Fibroblast of lung (primary cell): ENCODE measurements at regions not wholly inside any gene's neighbourhood (a gene's known extent, or its start where the extent isn't known, plus 50 kb on each side); places are given as distances from the start of the nearest gene placed in this dataset.

Experiments used
- DNase-seq, 2 donors: peaks; one replicate each; pipeline versions ENCODE4 v3.0.0 to v3.0.0-alpha.2; 2010; ENCODE audit warnings: low read depth in 2 of 2
- H2AFZ ChIP-seq: 2 replicates; pipeline ENCODE4 v1.5.1; 2012; ENCODE audit warnings: low read length, control low read depth, inconsistent platforms
- H3K27ac ChIP-seq: 2 replicates; pipeline ENCODE4 v1.5.1; 2011; ENCODE audit warnings: low read length, control low read depth; ENCODE audit not compliant: insufficient read depth
- H3K27me3 ChIP-seq: 2 replicates; pipeline ENCODE4 v1.5.1; 2011; ENCODE audit warnings: mild to moderate bottlenecking, low read length; ENCODE audit not compliant: control insufficient read depth, insufficient read depth
- H3K36me3 ChIP-seq: 2 replicates; pipeline ENCODE4 v1.5.1; 2011; ENCODE audit warnings: low read length; ENCODE audit not compliant: control insufficient read depth, insufficient read depth
- H3K4me1 ChIP-seq: 2 replicates; pipeline ENCODE4 v1.5.1; 2011; ENCODE audit warnings: low read length; ENCODE audit not compliant: control insufficient read depth, insufficient read depth; ENCODE audit errors: extremely low read depth
- H3K4me2 ChIP-seq: 2 replicates; pipeline ENCODE4 v1.5.1; 2011; ENCODE audit warnings: low read length, control low read depth; ENCODE audit not compliant: insufficient read depth; ENCODE audit errors: extremely low read depth
- H3K4me3 ChIP-seq, 4 experiments: fragments of 200-600 bp in 1 of 4; sonication (generic) in 1 of 4; replicated peaks in 1 of 4; 2 replicates each; pipeline ENCODE4 v1.5.1; 2011 to 2016; ENCODE audit warnings: low read length in 4 of 4, low read depth in 3 of 4, mild to moderate bottlenecking in 3 of 4, control low read depth in 2 of 4, inconsistent platforms in 1 of 4, mixed read lengths in 1 of 4; ENCODE audit not compliant: insufficient read depth in 1 of 4; ENCODE audit errors: control extremely low read depth in 1 of 4
- H3K79me2 ChIP-seq: 2 replicates; pipeline ENCODE4 v1.5.1; 2012; ENCODE audit warnings: mild to moderate bottlenecking, low read length, inconsistent platforms; ENCODE audit not compliant: control insufficient read depth, insufficient read depth
- H3K9ac ChIP-seq: 2 replicates; pipeline ENCODE4 v1.5.1; 2011; ENCODE audit warnings: mild to moderate bottlenecking, low read length, control low read depth; ENCODE audit not compliant: insufficient read depth
- H3K9me3 ChIP-seq: 2 replicates; pipeline ENCODE4 v1.5.1; 2012; ENCODE audit warnings: low read depth, low read length; ENCODE audit not compliant: control insufficient read depth, insufficient read depth
- H4K20me1 ChIP-seq: 2 replicates; pipeline ENCODE4 v1.5.1; 2011; ENCODE audit warnings: low read length; ENCODE audit not compliant: control insufficient read depth, insufficient read depth; ENCODE audit errors: extremely low read depth
- CTCF ChIP-seq, 2 donors: IDR thresholded peaks in 1 of 2; conservative IDR thresholded peaks in 1 of 2; 1 replicate in 1 of 2; 2 replicates in 1 of 2; pipeline ENCODE4 v1.5.1; 2011 to 2012; ENCODE audit warnings: low read length in 2 of 2, control low read depth in 1 of 2, inconsistent platforms in 1 of 2, low read depth in 1 of 2, mild to moderate bottlenecking in 1 of 2
- EZH2 ChIP-seq: IDR thresholded peaks from 2 replicates; pipeline ENCODE4 v1.5.1; 2012; ENCODE audit warnings: low read length, control low read depth, mild to moderate bottlenecking; ENCODE audit errors: missing control alignments

- DNase-seq: no peak
- TF ChIP-seq EZH2: no peak
- no peak for TF ChIP-seq CTCF (conservative IDR thresholded peaks at IDR 0.05 in 1 of 2, IDR thresholded peaks at IDR 0.05 in 1 of 2; ENCODE audit: low read depth in 1 of 2, low read length in 2 of 2)
- Histone ChIP-seq H4K20me1 (no peaks in the 10 kb centered on the region), H3K79me2 (no peaks in the 10 kb centered on the region), H3K36me3 (no peaks in the 10 kb centered on the region), H3K9ac (no peak overlapping the region), H3K27ac (no peak overlapping the region), H3K4me2 (no peak overlapping the region), H2AFZ (no peak overlapping the region), H3K4me1 (no peaks in the 10 kb centered on the region), H3K9me3 (no peaks in the 10 kb centered on the region), H3K4me3 (no peak overlapping the region), H3K27me3 (no peaks in the 10 kb centered on the region)
Measured at GRCh38 chr13:107242138-107242537, 674.2 kb upstream of the ARGLU1 start.

GRCh38 chr13:107241381-107241780 lies 673.4 kb upstream of the ARGLU1 start:
- Histone ChIP-seq H3K27ac (no peak overlapping the region), H2AFZ (no peak overlapping the region), H4K20me1 (no peaks in the 10 kb centered on the region), H3K4me2 (no peak overlapping the region), H3K9ac (no peak overlapping the region), H3K36me3 (no peaks in the 10 kb centered on the region), H3K4me1 (no peaks in the 10 kb centered on the region), H3K9me3 (no peaks in the 10 kb centered on the region), H3K4me3 (no peak overlapping the region), H3K79me2 (no peaks in the 10 kb centered on the region), H3K27me3 (no peaks in the 10 kb centered on the region)
- TF ChIP-seq EZH2 (no peak), CTCF (conservative IDR thresholded peaks at IDR 0.05 in 1 of 2, IDR thresholded peaks at IDR 0.05 in 1 of 2; ENCODE audit: low read depth in 1 of 2, low read length in 2 of 2) (no peak)
- DNase-seq: no peak

GRCh38 chr13:107239213-107239612 lies 671.3 kb upstream of the ARGLU1 start:
- Histone ChIP-seq H3K9ac (no peak overlapping the region), H3K36me3 (no peaks in the 10 kb centered on the region), H3K27me3 (no peaks in the 10 kb centered on the region), H3K4me1 (no peaks in the 10 kb centered on the region), H3K9me3 (no peaks in the 10 kb centered on the region), H3K4me2 (no peak overlapping the region), H3K79me2 (no peaks in the 10 kb centered on the region), H3K4me3 (no peak overlapping the region), H3K27ac (no peak overlapping the region), H4K20me1 (no peaks in the 10 kb centered on the region), H2AFZ (no peak overlapping the region)
- DNase-seq: no peak
- TF ChIP-seq CTCF (conservative IDR thresholded peaks at IDR 0.05 in 1 of 2, IDR thresholded peaks at IDR 0.05 in 1 of 2; ENCODE audit: low read depth in 1 of 2, low read length in 2 of 2) (no peak), EZH2 (no peak)
